ENCODE measurements at regions not wholly inside any gene's neighbourhood (a gene's known extent, or its start where the extent isn't known, plus 50 kb on each side); places are given as distances from the start of the nearest gene placed in this dataset.

GRCh38 chr4:29948451-29948850 is 771.7 kb upstream of the PCDH7 start:
- H3K4me3 ChIP-seq (ENCODE audit: low read depth, low read length) = no peak overlapping the region
- TF ChIP-seq CTCF (IDR thresholded peaks at IDR 0.05; ENCODE audit: insufficient read depth, low read depth, low read length) = no peak
- DNase-seq (ENCODE audit: low read depth) = no peak

GRCh38 chr4:29948858-29949257 is 771.3 kb upstream of the PCDH7 start:
- no peak for TF ChIP-seq CTCF (IDR thresholded peaks at IDR 0.05; ENCODE audit: insufficient read depth, low read depth, low read length)
- DNase-seq (ENCODE audit: low read depth) = no peak
- no peak overlapping the region for H3K4me3 ChIP-seq (ENCODE audit: low read depth, low read length)

GRCh38 chr4:29966386-29966785 is 753.8 kb upstream of the PCDH7 start:
- DNase-seq (ENCODE audit: low read depth) = no peak
- H3K4me3 ChIP-seq (ENCODE audit: low read depth, low read length) = no peak overlapping the region
- no peak for TF ChIP-seq CTCF (IDR thresholded peaks at IDR 0.05; ENCODE audit: insufficient read depth, low read depth, low read length)

GRCh38 chr4:29970626-29971025 is 749.5 kb upstream of the PCDH7 start:
- DNase-seq (ENCODE audit: low read depth) = peak; percentile 1
- no peak overlapping the region for H3K4me3 ChIP-seq (ENCODE audit: low read depth, low read length)
- TF ChIP-seq CTCF (IDR thresholded peaks at IDR 0.05; ENCODE audit: insufficient read depth, low read depth, low read length) = peak; percentile 11

GRCh38 chr4:29972121-29972520 is 748.0 kb upstream of the PCDH7 start:
- DNase-seq (ENCODE audit: low read depth) = no peak
- no peak for TF ChIP-seq CTCF (IDR thresholded peaks at IDR 0.05; ENCODE audit: insufficient read depth, low read depth, low read length)

GRCh38 chr4:29983890-29984289 is 736.3 kb upstream of the PCDH7 start:
- DNase-seq (ENCODE audit: low read depth) = no peak
- TF ChIP-seq CTCF (IDR thresholded peaks at IDR 0.05; ENCODE audit: insufficient read depth, low read depth, low read length) = no peak
- H3K4me3 ChIP-seq (ENCODE audit: low read depth, low read length) = no peak overlapping the region

More at GRCh38 chr4:29972121-29972520, 748.0 kb upstream of the PCDH7 start:
- no peak overlapping the region for H3K4me3 ChIP-seq (ENCODE audit: low read depth, low read length)

GRCh38 chr4:30001628-30002027 is 718.5 kb upstream of the PCDH7 start:
- TF ChIP-seq CTCF (IDR thresholded peaks at IDR 0.05; ENCODE audit: insufficient read depth, low read depth, low read length) = no peak
- no peak for DNase-seq (ENCODE audit: low read depth)
- no peak overlapping the region for H3K4me3 ChIP-seq (ENCODE audit: low read depth, low read length)
